ENCODE measurements at regions not wholly inside any gene's neighbourhood (a gene's known extent, or its start where the extent isn't known, plus 50 kb on each side); places are given as distances from the start of the nearest gene placed in this dataset.

DNA sequence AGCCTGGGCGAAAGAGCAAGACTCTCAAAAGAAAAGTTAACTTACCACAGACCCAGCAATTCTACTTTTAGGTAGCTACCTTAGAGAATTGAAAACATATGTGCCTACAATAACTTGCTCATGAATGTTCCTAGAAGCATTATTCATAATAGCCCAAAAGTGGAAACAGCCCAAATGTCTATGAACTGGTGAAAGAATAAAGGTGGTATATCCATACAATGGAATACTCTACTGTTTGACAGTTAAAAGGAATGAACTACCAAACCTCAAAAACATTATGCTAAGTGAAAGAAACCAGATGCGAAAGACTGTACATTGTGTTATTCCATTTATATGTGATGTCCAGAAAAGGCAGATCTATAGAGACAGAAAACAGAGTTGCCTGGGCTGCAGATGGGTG lies 131.4 kb downstream of the UCHL1 start:
- no peak for DNase-seq (ENCODE audit: low read depth in 3 of 3, low spot score in 2 of 3)

DNA sequence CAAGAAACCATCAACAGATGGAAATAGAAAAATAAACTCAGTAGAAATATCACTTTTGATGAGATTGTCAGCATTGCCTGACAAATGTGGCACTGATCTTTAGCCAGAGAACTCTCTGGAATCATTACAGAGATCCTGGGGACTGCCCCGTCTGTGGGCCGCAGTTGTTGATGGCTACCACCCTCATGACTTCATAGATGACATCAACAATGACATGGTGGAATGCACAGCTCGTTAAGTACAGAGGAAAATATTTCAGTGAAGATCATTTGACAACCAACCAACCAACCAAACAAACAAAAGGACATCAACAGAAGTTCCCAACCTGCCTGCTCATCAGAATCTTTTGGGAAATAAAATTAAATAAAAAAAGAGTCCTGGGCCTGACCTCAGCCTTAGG lies 132.6 kb downstream of the UCHL1 start:
- DNase-seq (ENCODE audit: low read depth in 3 of 3, low spot score in 2 of 3), result no peak

DNA sequence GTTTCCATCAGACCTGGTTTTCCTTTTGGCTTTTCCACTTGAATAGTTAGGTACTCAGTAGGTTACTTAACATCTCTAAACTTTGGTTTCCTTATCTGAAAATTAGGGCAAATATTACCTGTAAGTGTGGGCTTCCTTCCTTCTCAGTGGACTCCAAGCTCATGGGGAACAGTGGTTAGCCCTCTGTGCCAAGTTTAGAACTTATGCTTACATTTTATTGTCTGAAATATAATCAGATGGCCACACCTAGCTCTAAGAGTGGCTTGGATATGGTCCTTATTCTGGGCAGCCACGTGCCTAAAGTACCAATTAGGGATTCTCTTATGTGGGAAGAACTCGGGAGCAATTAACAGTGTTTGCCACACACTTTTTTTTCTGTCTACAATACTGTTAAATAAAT lies 133.9 kb downstream of the UCHL1 start:
- no peak for DNase-seq (ENCODE audit: low read depth in 3 of 3, low spot score in 2 of 3)

DNA sequence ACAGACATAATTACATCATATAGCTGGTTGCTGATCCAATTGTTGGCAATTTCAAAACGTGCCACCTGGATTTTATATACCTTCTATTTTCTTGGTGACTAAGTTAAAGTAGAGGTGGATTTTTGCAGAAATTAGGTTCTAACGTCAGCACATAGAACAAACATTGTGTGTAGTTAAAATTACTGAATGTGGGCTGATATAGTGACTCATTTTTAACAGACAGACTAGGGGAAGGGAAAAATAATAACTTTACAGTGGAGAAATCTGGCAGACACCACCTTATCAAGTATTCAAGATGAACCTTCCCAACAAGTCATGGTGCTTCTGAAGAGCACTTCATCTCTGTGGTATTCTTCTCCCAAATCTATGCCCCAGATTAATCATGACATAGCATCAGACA lies 134.5 kb downstream of the UCHL1 start:
- no peak for DNase-seq (ENCODE audit: low read depth in 3 of 3, low spot score in 2 of 3)

- no peak for DNase-seq (ENCODE audit: low read depth in 3 of 3, low spot score in 2 of 3)
These were observed 137.8 kb downstream of the UCHL1 start for GRCh38 chr4:41394481-41394894.

- no peak for DNase-seq (ENCODE audit: low read depth in 3 of 3, low spot score in 2 of 3)
These were observed 139.5 kb downstream of the UCHL1 start for GRCh38 chr4:41396214-41396613.

DNA sequence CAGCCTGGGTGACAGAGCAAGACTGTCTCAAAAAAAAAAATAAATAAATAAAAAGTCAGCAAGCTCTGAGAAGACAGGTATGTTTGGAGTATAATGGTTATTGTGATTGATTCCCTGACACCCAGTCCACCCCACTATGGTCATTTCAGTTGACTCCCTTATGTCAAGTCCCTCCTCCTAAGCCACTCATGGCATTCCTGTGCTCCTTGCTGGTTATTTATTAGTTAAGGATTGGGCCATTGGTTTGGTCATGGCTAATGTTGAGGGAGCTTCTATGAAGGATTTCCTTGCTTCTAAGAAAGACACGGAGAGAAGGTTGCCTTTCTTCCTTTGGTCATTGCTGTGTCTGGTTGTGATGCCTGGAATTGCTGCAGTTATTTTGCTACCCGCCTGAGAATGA lies 140.1 kb downstream of the UCHL1 start:
- no peak for DNase-seq (ENCODE audit: low read depth in 3 of 3, low spot score in 2 of 3)

- no peak for DNase-seq (ENCODE audit: low read depth in 3 of 3, low spot score in 2 of 3)
These were observed 138.7 kb upstream of the LIMCH1 start for GRCh38 chr4:41399231-41399630.

- DNase-seq (ENCODE audit: low read depth in 3 of 3, low spot score in 2 of 3), result no peak
These were observed 137.7 kb upstream of the LIMCH1 start for GRCh38 chr4:41400296-41400695.

DNA sequence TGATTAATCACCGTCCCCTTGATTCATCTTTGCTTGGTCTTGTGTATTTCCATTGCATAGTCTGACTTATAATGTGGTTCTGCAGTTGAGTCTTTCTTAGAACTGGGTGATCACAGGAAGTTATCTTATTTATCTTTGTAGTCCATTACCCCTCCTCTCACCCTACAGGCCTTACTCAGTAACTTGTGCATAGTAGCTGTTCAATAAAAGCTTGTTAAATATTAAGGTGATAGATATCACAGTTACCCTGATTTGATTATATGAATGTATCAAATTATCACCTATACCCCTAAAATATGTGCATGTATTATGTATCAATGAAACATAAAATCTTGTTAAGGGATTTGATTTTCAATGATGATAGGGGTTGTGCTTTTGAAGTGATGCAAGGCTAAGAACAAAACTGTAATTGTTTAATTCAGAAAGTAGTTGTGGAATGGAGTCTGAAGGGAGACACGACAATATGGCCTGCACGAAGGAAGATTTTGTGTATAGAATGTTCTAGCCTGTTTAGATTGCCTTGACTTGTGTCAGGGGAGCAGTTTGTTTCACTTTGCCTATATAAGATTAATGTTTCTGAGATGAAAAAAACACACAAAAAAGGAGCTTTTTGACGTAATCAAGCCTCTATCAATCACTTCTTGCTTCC lies 132.4 kb upstream of the LIMCH1 start:
- DNase-seq (ENCODE audit: low read depth in 3 of 3, low spot score in 2 of 3), result no peak

GRCh38 chr4:41406113-41406516 lies 131.8 kb upstream of the LIMCH1 start:
- DNase-seq (ENCODE audit: low read depth in 3 of 3, low spot score in 2 of 3), result no peak

DNA sequence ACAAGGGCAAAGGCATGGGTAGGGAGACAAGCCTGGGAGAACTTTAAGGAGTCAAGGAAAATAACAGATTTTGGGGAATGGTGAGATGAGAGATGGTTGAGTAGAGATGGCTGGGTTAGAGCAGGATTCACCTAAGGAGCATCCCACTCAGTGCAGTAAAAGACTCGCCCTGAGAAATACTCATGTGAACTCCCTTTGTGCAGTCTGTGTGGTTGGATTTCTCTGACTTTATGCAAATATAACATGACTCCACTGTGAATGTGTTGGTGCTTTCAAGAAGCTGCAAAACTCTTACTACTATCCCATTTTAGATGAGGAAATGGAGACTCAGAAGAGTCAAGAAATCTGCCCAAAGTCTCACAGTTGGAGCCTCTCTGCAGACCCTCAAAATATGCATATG lies 129.8 kb upstream of the LIMCH1 start:
- no peak for DNase-seq (ENCODE audit: low read depth in 3 of 3, low spot score in 2 of 3)

- no peak for DNase-seq (ENCODE audit: low read depth in 3 of 3, low spot score in 2 of 3)
These were observed 128.9 kb upstream of the LIMCH1 start for GRCh38 chr4:41408859-41409593.

- no peak for DNase-seq (ENCODE audit: low read depth in 3 of 3, low spot score in 2 of 3)
These were observed 128.4 kb upstream of the LIMCH1 start for GRCh38 chr4:41409594-41409895.

DNA sequence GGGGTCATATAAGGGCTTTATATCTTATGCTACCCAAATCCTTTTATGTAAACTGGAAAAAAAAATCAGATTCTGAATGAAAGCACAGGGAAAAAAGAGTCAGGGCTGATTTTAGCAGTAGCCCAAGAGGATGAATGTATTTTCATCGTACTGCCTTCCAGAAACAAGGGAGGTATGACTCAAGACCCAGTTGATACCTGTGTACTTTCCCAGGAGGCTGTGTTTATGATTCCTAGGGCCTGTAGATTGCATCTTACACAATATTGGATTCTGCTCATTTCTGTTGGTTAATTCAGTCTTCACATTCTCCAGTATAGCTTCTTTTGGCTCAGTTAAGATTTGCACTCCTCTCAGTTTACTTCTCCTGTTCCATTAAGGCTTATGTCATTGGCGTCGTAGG lies 127.9 kb upstream of the LIMCH1 start:
- DNase-seq (ENCODE audit: low read depth in 3 of 3, low spot score in 2 of 3), result no peak

DNA sequence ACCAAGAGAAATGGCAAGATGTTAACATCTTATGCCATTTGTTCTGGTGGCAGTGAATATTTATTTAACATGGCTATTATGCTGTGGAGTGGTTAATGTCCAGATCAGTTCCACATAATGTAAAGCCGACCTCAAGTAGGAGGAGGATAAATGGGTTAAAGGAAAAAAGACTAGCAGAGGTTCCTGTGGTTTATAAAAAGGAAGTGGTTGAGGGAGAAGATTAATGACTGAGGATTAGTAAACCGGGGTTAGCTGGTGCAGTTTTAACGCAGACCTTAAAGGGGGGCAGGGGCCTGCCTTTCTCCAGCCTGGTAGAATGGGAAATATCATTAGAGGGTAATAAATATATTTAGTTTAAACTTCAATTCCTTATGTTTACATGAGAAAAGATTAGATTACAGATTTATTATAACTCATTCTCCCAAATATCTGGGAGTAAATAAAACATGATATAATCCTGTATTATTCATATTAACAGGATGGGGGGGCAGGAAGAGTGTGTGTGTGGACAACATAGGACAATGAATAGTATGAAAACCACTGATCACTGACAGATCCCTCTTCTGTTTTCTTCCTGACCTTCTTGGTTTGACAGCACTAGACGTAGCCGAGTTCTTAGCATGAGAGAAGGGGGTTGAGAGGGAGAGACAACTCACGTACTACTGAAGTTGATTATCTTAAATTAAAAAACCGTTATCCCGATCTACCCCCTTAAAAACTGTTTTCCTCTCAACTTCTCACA lies 124.1 kb upstream of the LIMCH1 start:
- DNase-seq (ENCODE audit: low read depth in 3 of 3, low spot score in 2 of 3), result no peak

GRCh38 chr4:41414412-41414779 lies 123.6 kb upstream of the LIMCH1 start:
- no peak for DNase-seq (ENCODE audit: low read depth in 3 of 3, low spot score in 2 of 3)

- DNase-seq (ENCODE audit: low read depth in 3 of 3, low spot score in 2 of 3), result no peak
These were observed 119.5 kb upstream of the LIMCH1 start for GRCh38 chr4:41418444-41418843.

DNA sequence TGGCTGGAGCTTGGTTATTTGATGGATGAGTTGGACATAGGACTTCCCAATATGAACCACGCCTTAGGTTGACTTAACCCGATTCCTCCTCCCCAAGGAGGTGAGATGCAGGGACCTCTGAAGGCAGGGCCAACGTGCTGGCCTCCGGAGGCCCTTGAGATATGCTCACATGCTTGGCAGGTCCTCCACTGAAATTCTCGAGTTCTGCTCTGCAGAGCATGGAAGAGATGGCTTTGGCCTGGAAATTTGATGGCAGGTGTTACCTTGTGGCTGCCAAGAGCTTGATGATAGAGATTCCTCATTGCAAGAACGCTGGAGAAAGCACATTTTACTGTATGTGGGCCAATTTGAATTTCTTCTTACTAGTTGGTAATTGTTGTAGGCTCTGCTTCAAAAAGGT lies 117.4 kb upstream of the LIMCH1 start:
- no peak for DNase-seq (ENCODE audit: low read depth in 3 of 3, low spot score in 2 of 3)

DNA sequence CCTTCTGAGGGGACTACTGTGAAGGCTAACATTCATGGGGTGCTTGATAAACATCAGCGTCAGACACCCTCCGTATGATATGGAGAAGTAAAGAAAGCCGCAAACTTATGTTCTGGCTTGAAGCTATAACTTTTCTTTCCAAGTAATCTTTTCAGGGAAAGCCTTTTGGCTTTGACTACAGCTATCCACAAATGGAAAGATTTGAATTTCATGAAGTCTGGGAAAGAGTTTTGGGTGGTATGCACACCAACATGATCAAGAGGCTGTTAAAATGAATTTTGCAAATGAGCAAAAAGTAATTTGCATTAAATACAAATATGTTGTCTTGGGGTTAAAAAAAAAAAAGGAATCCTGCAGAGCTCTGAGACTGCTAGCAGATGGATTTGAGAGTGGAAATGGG lies 114.8 kb upstream of the LIMCH1 start:
- DNase-seq (ENCODE audit: low read depth in 3 of 3, low spot score in 2 of 3), result no peak

DNA sequence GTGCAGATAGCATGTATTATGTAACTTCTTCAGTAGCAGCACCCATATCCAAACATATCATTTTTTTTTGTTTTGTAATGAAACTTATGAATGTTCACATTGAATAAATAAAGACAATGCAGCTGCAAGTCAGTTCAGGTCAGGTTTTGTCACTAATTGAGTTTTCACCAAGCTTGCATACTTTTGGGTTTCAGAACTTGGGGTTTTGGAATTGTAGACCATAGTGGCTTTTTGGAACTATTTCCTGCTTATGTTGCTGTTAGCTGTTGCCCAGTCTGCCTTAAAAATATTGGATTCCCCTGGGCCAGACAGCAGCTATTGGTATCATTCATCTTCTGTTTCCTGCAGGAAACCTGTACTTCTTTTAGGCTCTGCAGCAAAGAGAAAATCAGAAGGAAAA lies 113.4 kb upstream of the LIMCH1 start:
- DNase-seq (ENCODE audit: low read depth in 3 of 3, low spot score in 2 of 3), result no peak

DNA sequence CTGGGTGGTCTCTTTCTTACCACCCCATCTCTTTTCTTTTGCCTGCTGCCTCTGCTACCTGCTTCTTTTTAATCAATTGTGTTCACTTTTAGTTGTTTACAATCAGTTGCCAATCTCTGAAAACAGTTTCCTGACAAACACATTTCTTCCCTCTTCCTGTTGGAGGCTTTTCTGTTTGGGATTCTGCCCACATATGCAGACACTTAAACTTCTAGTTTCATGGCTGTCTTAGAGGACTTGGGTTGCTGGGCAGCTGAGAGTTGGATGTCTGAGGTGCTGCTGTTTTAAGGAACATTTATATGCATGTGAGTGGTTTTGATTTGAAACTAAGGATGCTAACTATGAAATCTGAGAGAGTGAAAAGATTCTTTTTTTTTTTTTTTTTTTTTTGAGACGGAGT lies 112.3 kb upstream of the LIMCH1 start:
- DNase-seq (ENCODE audit: low read depth in 3 of 3, low spot score in 2 of 3), result no peak

All from right renal cortex interstitium (tissue), 3 donors.